HG03175 (cell line): ENCODE measurements at regions not wholly inside any gene's neighbourhood (a gene's known extent, or its start where the extent isn't known, plus 50 kb on each side); places are given as distances from the start of the nearest gene placed in this dataset.
A peak's percentile ranks its signal among the peaks of the same experiment; 100 is the strongest.
"Not testable (repeated sequence)": the region's sequence is repeated elsewhere in the genome, so short reads cannot be mapped to it uniquely, and the experiment has no call there.

Source experiments
- ATAC-seq: cut with Tn5 transposase; IDR thresholded peaks from one replicate; pipeline ENCODE4 v1.9.1; 2021; ENCODE audit warnings: mild to moderate bottlenecking, moderate library complexity; ENCODE audit not compliant: unreplicated experiment

DNA sequence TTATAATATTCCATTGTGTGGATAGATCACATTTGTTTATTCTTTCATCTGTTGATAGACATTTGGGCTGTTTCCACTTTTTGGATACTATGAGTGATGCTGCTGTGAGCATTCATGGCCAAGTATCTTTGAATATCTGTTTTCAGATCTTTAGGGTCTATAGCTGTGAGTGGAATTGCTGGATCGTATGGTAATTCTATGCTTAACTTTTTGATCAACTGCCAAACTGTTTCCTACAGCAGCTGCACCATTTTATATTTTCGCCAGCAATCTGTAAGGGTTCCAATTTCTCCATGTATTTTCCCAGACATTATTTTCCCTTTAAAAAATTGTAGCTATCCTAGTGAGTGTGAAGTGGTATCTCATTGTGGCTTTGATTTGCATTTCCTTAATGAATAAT lies 238.1 kb downstream of the AACS start:
- ATAC-seq: no peak

DNA sequence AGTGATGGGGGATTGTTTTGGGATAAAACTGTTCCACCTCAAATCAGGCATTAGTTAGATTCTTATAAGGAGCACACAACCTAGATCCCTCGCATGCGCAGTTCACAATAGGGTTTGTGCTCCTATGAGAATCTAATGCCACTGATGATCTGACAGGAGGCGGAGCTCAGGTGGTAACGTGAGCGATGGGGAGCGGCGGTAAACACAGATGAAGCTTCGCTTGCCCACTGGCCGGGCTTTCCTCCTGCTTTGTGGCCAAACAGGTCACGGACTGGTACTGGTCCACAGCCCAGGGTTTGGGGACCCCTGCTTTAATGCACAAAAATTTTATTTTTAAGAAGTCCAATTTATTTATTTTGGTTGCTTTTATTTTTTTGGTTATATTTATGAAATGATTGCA lies 238.8 kb downstream of the AACS start:
- ATAC-seq: no peak

DNA sequence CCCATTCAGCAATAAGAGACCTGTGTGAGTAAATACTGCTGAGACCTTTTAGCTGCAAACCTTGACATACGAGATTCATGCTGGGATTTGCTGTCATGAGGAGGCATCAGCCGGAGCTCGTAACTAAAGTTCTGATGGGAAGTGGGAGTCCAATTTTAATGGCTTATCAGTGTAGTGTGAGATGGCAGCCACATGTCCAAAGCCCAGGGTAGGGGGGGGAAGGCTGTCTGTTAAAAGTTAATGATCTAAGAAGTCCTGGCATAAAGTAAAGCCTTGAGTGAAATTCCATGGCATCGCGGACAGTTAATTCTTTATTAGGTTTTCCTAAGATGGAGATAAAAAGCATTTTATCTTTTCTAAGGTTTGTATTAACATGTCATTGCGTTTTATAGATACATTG lies 240.0 kb downstream of the AACS start:
- ATAC-seq: no peak

DNA sequence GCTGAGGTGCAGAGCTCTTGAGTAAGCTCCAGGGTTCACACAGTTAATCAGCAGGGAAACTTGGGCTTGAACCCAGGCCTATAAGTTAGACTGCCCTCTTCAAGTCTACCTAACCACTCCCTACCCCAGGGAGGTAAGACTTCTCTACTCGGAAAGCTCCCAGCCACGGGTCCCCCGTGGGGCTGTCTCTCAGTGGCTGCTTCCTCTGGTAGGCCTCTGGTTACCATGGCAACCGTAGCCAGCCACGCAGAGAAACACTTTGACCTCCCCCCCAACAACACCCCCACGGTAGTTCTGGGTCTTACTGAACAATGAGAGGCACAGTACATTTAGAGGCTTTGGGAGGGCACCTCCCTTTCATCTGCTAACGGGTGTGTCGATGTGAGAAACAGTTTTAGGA lies 245.2 kb downstream of the AACS start:
- no peak for ATAC-seq

DNA sequence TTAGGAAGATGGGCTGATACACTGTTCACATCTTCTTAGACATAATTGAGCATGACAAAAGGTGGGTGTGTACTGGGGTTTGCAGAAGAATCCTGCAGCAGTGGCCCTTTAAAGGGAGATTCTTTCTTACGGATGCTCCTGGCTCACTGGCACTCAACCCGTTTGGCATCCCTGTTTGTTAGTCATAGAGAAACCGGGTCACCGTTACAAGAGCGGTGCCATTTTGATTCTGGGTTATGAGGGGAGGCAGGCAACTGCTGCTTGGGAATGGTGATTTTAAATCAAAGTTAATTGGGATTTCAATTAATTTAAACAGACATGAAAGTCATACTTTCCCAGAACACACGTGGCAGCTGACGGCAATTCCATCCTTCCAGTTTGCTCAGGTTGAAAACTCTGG lies 245.8 kb downstream of the AACS start:
- no peak for ATAC-seq

- ATAC-seq: no peak
Observed at GRCh38 chr12:125312471-125312870, 247.2 kb downstream of the AACS start.

DNA sequence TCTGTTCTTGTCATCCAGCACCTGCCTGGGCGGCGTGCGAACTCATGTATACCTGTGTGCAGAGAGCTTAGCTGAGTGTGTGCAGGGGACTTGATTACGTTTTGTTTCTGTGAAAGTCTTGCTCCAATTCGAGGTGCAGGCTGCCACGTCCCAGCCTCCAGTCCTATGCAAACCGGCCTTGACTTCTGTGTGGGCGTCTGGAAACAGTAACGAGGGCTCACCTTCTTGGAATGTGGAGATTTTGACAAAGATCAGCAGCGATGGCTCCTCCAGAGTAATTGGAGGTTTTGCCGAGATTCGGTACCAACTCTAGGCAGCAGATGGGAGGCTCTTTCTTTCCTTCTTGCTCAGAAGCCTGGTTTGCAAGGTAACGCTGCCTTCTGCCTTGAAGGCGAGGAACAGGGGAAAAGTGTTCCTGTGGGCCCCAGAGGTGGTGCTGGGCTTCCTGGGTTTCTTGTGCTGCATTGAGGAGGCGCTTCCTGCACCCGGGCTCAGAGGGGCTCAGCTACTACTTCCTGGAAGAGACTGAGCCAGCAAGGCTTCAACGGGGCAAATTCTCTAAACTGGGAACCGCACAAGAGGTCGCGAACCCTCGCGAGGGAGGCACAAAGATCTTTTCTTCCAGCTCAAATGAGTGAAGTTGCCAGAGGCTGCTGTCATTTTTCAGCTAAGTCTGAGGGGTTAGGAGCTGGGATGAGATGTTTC lies 249.0 kb downstream of the AACS start:
- no peak for ATAC-seq

DNA sequence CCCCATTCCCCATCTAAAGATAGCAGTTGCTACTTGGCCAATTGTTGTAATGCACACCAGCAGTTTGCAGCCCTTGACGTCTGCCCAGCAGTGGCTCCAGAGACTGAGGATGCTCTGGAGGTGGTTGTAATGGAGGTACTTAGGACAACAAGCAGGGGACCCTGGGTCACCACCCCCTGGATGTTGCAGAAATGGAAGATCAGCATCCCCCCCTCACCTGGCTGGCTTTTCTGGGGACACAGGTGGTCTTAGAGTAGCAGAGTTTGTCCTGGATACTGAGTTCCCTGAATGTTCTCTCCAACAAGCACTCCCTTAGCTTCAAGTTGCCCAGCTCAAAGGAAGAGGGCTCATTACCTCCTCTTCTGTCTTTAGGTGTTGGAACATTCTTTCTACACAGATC lies 250.5 kb downstream of the AACS start:
- ATAC-seq: no peak

DNA sequence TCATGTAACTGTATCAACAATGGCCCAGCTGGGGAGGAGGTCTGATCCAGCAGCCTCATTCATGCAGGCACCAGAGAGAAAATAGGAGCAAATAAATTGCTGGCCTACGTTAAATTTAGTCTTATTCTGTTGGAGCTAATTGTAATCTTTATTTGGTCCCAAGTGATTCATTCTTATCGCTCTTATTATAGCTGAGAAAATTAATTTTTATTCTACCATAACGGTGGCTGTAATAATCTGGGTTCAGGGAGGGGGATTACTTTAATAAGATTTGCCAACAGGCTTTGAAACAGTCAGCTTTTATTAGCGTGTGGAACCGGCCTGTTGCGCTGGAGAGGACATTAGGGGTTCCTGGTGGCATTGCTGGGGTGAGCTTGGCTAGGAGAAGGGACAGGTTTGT lies 254.9 kb downstream of the AACS start:
- no peak for ATAC-seq

- no peak for ATAC-seq
Observed at GRCh38 chr12:125324861-125325490, 259.7 kb downstream of the AACS start.

- ATAC-seq: no peak
Observed at GRCh38 chr12:125329239-125330102, 264.2 kb downstream of the AACS start.

DNA sequence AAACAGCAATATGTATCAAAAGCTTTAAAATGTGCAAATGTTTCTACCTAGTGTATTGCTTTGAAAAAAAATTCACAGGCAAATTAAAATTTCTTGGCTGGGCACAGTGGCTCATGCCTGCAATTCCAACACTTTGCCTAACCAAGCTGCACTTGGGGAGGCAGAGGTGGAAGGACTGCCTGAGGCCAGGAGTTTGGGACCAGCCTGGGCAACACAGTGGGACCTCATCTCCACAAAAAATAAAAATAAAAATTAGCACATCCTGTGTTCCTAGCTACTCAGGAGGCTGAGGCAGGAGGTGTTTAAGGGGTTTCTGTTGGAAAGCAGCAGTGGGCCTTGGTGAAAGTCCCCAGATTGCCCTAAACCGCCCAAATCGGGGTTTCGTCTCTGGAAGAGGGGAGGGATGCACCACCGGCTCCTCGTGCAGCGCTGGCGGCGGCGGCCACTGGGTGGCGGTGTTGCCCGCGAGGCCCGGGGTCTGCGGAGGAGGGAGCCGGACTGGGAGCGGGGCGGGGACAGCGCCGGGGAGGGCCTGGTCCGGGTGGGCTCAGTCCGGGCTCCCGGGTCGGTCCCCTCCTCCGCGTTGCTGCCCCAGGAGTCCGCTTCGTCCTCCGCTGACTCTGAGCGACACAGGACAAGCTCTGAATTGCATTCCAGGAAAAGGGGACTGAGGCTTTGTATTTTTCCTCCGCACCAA lies 265.6 kb downstream of the AACS start:
- ATAC-seq: peak; percentile 86

- ATAC-seq: no peak
Observed at GRCh38 chr12:125331342-125332052, 266.3 kb downstream of the AACS start.

- no peak for ATAC-seq
Observed at GRCh38 chr12:125332900-125333299, 267.7 kb downstream of the AACS start.

GRCh38 chr12:125336246-125336645 lies 271.0 kb downstream of the AACS start:
- no peak for ATAC-seq

DNA sequence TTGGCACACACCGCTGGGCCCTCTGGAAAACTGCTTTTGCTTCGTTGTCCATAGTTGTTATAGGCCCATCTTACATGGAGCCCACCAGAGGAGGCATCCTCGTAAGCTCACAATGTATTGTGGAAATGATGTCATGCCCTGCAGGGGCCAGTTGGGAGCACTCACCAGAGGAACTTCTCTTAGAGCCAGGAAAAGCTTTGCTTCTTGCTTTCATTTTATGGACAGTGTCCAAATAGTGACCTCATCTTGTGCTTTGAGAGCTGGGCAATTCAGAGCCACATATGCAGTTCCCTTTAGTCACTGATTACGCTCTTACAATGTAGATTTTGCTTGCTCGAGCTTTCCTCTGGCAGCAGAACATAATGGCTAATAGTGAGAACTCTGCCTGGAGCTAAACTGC lies 275.6 kb downstream of the AACS start:
- ATAC-seq: no peak

DNA sequence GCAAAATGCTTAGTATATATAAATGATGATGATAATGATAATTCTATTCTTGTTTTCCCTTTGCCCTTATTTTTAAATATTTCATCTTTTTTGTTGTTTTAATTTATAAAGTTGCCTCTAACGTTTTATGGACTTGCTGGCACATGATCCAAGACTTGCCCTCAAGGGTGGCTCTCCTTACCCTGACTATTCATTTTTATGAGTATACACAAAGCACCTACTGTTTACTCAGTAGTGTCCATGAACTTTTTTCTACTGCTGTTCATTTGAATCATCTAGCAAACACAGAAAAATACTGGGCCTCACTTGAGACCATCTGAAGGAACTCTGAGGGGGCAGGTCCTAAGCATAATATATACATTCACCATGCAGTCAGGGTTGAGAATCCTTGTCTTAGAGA lies 276.2 kb downstream of the AACS start:
- ATAC-seq: no peak

DNA sequence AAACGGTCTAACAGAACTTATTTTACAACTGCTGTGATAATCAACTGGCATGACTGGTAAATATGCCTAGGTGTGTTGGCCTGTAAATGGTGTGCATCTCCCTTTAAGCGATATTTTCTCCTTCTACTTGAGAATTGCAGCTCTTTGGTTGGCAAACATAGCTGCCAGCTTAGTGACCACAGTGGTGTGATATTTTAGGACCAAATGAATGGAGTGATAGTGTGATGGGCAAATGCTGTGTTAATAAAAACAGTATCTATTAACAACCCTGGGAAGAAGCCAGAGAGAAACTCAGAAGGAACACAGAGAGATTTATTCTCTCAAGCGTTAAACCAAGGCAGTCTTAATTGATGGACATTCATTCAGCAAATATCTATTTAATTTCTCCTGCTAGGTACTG lies 278.4 kb downstream of the AACS start:
- no peak for ATAC-seq

- no peak for ATAC-seq
Observed at GRCh38 chr12:125346362-125346761, 281.1 kb downstream of the AACS start.

GRCh38 chr12:125351788-125352187 lies 286.6 kb downstream of the AACS start:
- ATAC-seq: no peak

- ATAC-seq: not testable (repeated sequence)
Observed at GRCh38 chr12:125353002-125353401, 287.8 kb downstream of the AACS start.
